ENCODE measurements at regions not wholly inside any gene's neighbourhood (a gene's known extent, or its start where the extent isn't known, plus 50 kb on each side); places are given as distances from the start of the nearest gene placed in this dataset.
A peak's percentile ranks its signal among the peaks of the same experiment; 100 is the strongest.

DNA sequence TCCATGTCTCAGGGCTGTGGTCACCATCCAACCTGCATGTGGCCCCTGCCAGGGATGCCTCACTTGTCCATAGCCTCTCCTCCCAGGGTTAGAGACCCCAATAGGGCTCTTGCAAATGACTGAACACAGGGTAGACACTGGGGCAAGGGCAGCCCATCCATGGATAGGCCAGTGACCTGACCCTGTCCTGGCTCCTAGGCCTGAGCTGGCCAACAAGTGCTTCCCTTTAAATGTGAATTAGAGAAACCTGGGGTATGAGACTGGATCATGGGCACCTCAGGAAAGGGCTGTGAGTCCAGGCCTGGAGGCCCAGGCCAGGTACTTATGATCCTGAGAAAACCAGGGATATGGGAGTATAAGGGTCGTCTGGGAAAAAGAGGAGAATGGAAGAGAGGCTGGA is 64.5 kb downstream of the COPS8 start:
- no peak for DNase-seq (ENCODE audit: low read depth)

DNA sequence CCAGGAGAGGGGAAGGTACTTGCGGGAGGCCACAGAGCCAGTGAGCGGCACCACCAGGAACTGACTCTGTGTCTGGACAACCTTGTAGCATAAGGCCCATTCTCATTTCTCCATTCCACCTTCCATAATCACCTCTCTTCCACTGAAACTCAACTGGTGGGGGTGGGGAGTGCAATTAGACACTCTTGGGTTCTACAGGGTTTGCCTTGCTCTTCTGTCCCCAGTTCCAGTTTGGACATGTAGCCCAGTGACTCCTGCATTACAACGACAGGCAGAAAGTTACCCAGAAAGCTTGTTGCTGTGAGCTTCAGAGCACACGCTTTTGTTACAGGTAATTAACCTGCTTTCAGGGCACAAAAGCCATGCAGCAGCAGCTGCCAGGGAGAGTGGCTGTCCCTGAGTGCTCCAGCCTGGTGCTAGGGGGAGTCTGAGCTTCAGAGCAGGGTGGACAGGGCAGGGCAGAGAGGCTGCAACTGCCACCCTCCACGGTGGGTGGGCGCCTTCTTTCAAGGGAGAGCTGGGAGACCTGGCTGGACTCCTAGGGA is 65.2 kb downstream of the COPS8 start:
- DNase-seq (ENCODE audit: low read depth): no peak

DNA sequence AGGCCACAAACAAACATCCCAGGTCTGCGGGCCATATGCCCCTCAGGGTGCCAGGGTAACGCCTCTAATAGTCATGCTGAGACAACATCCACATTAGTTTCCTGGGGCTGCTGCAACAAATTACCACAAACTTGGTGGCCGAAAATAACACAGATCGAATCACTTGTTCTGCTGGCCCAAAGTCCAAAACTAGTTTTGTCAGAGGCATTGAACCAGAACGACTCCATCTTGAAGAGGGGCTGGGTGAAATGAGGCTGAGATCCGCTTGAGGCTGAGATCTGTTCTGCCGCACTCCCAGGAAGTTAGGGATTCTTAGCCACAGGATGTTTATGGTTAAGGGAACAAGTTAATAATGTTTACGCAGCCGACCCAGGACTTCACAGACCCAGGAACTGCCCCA is 66.7 kb downstream of the COPS8 start:
- DNase-seq (ENCODE audit: low read depth): no peak

DNA sequence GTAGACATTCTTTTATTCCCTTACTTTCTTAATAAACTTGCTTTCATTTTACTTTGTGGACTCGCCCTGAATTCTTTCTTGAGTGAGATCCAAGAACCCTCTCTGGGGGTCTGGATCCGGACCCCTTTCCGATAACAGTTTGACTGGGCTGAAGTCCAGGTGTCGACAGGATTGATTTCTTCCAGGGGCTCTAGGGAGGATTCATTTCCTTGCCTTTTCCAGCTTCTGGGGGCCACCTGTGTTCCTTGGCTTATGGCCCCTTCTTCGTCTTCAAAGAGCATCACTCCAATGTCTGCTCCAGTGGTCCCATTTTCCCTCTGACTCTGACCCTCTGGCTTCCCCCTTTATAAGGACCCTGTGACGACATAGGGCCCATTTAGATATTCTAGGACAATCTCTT is 67.5 kb downstream of the COPS8 start:
- DNase-seq (ENCODE audit: low read depth): no peak

DNA sequence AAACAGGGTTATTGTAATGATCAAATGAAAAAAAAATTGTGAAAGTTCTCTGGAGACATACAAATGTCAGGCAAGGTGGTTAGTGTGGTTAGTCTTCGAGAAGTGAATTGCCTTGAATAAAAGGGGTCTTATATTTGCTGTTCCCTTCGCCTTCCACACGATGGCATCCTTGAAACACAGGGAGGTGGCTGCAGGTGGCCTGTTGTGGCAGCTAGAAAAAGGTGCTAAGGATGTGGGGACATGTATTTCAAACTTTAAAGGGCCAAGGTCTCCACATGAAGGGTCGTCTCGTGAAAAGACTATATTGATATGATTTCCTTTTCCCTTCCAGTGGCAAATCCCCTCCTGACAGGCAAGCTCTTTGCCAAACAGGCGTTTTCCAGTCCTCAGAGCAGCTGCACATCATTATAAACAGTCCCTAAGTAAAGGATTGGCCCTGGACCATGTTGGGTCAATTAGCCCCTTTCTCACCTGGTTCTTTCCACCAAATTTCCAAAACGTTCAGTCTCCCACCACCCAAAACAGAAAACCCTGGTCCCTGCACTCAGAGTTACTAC is 68.5 kb downstream of the COPS8 start:
- peak; percentile 23 for DNase-seq (ENCODE audit: low read depth)

DNA sequence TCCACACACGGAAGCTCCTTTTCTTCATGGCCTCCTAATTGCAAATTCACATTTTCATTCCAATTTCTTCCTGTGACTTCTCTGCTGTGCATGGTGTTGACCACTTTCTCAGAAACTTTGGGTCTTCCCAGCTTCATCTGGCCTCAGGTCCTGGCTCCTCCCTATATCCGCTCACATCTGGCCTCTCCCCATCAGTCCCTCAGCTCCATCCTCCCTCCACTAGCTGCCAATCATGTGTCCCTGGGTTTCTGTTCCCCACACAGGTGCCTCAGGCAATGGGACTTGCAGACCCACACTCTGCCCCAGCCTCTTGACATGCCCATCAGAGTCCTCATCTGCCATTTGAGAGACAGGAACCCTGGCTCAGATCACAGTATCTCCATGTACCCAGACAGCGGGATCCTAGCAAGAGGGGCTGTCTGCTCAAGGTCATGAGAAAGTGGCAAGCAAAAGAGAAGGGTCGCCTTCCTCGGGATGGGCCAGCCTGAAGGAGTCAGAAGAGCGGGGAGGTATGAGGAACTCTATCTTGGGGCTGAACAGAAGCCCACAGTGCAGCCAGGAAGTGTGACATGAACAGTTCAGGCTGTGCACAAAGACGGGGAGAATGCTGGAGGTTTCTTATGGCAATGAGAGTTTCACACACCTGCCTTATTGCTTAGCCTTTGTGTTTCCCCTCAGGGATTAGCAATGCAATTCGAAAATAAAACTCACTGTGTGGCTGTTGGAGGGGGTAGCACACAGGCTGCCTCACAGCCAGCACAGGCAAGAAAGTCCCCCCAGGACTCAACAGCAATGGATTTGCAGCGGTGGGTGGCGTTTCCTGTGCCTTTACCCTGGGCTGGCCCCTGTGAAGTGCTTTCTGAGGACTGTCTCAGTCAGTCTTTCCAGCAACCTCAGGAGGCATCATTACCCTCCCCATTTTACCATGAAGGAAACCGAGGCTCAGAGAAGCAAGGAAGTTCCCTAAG is 69.5 kb downstream of the COPS8 start:
- no peak for DNase-seq (ENCODE audit: low read depth)

DNA sequence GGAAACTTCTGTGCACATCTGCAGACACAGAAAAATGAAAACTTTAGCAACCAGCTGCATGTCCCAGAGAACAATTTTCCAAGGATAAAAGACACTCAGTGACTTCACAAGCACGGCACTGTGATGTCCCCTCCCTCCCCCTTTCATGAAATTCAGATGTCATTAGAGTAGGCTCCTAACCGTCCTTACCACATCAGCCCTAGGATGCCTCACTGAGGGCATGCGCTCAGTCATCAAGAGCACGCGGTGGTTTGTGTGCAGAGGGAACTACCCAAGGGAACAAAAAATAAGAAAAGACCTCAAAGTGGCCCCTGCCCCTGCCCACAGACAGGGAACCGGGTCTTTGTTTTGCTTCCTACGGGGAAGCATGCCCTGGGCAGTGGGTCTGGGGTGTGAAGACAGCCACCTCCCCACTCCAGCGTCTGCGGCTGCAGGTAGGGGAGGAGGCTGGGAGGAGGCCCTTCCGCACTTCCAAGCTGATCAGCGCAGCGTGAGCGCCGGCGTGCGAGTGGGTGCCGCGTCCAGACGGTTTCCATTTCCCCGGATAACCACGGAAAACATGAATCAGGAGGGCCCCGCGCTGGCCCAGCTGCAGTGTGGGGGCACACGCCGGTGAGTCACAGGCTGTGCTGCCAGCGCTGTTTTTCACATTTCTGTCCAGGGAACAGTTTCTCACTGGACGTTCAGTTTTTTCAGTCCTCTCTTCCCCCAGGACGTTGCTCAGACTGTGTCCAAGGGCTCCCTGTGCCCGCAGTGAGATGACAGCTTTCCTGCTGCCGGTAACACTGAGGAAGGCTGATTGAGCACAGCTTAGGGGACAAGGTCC is 70.6 kb downstream of the COPS8 start:
- no peak for DNase-seq (ENCODE audit: low read depth)

DNA sequence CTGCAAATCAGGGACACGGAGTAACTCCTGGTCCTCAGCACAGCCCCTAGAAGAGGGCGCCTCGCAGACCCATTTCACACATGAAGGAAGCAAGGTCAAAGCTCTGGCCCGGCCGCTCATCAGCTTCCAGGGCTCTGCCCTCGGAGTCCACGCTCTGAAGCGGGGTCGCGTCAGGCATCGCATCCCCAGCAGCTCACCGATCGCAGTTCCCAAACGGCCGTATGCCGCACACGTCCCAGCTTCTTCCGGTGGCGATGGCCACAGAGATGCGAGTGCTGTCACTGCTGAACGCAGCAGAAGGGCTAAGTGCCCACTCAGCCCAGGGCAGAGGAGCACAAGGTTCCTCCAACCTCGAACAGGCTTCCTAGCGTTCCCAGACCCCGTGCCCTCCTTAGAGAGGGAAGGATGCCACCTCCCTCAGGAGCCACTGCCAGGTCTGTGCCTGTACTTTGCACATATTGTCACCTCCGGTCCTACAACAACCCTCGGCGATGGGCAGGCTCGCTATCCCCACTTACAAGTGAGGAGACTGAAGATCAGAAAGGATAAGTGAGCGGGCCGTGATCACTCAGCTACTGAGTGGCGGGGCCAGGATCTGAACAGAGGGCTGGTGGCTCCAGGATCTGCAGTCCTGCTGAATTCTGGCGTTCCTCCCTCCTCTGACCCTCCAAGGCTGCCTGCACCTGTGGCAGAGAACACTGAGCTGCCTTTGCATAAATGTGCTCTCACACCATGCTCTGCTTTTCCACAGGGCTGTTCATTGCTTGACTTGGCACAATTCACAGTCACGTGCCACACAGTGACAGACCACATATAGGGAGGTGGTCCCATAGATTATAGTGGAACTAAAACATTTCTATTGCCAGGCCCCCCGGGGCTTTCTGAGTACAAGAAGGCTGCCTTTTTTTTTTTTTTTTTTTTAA is 71.4 kb downstream of the COPS8 start:
- DNase-seq (ENCODE audit: low read depth): no peak

DNA sequence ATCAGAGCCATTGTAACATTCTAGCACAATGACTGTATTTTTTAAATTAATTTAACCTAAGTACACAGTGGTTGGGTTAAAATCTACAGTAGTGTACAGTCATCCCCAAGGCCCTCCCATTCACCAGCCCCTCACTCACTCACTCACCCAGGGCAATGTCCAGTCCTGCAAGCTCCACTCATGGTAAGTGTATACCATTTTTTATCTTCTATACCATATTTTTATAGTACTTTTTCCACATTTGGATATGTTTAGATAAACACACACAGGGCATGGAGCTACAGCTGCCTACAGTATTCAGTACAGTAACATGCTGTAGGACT is 72.1 kb downstream of the COPS8 start:
- no peak for DNase-seq (ENCODE audit: low read depth)

DNA sequence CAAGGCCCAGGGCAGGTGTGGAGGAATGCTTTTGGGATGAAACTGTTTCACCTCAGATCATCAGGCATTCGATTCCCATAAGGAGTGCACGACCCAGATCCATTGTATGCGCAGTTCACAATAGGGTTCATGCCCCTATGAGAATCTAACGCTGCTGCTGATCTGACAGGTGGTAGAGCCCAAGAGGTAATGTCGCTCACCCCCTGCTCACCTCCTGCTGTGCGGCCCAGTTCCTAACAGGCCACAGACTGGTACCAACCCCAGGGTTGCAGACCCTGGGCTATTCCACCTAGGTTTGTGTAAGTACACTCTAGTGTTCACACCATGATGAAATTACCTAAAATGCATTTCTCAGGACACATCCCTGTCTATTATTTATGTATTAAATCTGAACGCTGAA is 72.5 kb downstream of the COPS8 start:
- DNase-seq (ENCODE audit: low read depth): no peak

DNA sequence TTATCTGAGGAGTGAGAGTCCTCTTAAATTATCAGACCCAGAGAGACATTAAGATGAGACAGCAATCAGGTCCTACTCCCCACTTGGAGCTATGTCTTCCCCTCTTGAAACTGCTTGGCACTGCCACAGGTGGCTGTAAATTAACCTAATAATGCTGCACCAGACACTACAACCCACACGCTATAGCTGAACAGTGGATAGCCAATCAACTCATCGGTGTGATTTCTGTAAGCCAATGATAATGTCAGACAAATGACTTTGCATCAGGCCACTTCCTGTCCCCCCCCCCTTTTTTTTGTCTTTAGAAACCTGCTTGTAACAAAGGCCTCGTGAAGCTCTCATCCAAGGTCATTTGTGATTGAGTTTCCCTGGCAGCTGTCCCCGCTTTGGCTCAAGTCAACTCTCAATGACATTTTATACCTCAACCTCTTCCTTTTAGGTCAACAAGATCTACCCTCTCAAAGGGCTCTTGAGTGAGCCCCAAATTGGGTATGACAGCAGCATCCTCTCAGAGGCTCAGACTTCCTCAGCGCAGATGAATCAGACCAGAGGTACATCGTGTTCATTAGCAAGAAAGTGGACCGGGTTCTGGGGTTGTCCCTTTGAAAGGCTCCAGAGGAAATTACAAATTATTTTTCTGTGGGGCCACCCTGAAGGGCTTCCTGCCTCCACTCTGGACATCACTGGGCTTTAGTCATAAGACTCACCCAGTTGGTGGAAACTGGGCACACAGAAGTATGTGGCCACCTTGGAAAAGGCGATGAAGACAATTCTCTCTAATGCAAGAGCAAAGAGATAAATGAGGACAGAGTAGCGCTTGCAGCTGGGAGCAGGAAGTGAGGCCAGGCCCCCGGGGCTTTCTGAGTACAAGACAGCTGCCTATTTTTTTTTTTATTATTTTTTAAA is 73.6 kb downstream of the COPS8 start:
- no peak for DNase-seq (ENCODE audit: low read depth)

DNA sequence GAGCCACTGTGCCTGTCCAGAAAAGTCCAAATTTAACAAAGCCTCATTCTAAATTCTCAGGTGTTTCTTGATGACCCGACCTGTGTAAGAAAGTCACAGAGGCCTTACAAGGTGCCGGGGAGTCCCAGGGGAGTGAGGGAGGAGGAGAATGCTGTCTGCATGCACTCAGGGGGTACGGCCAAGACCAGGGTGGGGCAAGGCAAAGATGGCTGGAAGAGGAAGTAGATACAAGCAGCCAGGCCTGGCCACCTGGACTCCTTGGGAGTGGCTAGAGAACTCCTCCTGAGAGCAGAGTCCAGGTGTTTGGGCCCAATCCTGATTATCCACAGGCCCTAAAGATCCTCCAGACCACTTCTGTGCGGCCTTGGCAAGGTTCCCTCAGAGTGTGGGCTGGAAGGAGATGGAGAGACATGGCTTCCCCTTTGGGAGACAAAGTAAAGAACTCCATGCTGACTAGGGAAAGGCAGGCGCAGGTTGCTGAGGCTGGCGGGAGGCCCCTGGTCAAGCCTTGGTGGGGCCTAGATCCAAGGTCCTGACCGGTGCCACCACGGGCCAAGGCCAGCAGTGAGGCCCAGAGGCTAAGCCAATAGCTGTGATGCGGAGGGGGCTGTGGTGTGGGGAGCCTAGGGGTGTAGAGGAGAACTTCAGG is 74.7 kb downstream of the COPS8 start:
- DNase-seq (ENCODE audit: low read depth): no peak

DNA sequence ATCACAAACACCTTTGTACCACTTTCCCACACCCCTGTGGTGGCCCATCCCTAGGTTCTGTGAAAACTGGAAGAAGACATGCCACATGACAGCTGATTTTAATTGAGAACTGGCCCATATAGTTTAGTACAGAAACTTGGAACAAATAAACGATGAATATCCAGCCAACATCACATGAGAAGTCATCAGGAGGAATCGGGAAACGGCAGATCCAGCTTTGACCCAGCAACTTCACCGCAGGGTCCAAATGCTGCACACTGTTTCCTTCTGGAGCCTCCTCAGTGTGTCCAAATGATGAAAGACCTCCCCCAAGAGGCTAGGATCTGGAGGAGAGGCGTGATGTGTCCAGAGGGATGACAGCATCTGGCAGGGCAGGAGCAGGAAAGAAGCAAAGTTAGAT is 75.5 kb downstream of the COPS8 start:
- no peak for DNase-seq (ENCODE audit: low read depth)

DNA sequence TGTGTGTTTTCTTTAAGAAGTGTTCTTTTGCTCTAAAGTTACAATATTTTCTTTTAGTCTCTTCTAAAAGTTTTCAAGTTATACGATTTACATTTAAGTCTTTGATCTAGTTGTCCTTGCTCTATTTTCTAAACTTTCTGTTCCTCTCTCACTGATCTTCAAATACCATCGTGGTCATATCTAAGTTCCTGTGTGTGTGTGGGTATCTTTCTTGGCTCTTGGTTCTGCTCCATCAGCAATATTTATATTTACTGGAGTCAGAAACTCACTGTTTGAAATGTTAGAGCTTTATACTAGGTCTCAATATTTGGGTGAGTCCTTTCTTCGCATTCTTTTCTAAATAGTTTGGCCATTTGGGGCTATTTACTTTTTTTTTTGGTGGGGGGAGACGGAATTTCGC is 77.3 kb downstream of the COPS8 start:
- no peak for DNase-seq (ENCODE audit: low read depth)

DNA sequence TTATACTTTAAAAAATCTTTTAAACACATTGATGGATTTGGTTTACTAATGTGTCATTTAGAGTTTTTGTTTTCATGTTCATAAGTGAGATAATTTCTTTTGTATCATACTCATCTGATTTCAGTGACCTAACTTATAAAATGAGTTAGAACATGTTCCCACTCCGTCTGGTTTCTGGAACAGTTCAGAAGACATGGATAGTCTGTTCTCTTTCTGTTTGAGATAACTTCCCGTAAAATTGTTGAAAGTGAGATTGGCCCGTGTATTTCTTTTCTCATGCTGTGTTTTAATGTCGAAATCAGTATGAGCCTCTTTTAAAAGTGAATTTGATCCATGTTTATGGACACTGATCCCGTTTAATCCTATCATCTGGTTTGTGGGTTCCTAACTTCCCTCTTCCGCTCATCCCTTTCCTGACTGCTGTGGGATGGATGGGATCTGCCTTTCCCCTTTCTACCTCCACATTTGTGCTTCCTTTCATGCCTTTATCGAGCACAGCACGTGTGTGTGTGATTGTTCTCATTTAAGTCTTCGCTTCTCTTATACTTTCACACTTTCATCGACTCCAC is 78.9 kb downstream of the COPS8 start:
- DNase-seq (ENCODE audit: low read depth): no peak

DNA sequence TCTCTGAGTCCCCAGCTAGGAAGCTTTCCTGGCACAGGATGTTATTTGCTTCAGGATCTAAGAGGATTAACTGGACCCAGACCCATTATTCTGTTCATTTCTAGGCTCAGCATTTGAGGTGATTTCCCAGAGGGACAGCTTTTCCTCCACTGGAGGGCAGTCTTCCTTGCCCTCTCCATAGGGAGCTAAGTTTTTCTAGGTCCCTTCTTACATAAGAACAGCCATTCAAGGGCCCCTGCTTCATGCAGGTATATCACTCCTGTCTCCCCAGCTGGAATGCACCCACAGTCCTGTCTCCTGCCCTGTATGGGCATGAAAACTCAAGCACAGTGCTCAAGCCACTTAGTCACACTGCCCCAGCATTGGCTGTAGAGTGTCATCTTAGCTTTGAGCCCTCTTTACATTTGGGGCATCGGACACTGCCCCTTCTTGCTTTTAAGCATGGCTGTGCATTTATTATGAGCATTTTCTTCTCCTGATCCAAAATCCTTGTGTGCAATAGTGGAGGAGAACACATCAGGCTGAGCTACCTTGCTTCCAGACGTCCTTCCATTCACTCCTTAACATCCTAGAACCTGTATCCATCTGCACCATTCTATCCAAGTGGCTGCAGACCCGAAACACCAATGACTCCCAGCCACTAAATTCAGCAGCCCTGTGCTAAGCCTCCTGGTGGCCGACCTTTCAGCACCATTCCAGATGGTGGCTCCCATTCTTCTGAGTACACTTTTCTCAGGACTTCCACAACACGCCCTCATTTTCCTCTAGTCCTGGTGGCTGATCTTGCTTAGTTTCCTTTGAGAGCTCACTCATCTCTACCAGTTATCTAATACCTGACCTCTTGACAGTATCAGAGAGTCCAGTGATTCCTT is 80.0 kb downstream of the COPS8 start:
- DNase-seq (ENCODE audit: low read depth): no peak

DNA sequence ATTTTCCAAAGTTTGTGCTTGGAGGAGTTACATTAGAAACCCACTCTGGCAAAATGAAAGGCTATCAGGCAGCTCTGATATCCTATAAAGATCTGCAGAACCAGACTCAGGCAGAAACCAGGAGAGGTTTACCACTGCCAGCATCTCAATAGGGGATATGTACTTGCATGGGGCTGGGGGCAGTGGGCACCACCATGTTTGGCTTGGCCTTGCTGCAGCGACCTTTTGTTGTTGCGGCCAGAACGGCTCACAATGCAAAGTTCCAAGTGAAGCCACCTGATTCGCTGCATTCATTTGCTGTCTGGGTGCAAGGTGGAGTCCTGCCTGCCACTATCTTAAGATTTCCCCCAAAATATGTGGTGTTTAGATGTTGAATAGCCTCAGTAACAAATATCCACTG is 81.3 kb downstream of the COPS8 start:
- no peak for DNase-seq (ENCODE audit: low read depth)

DNA sequence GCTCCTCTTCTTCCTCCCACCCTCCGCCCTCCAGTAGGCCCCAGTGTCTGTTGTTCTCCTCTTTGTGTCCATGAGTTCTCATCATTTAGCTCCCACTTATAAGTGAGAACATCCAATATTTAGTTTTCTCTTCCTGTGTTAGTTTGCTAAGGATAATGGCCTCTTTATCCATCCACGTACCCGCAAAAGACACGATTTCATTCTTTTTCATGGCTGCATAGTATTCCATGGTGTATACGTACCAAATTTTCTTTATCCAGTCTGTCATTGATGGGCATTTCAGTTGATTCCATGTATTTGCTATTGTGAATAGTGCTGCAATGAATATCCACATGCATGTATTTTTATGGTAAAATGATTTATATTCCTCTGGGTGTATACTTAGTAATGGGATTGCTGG is 82.2 kb downstream of the COPS8 start:
- no peak for DNase-seq (ENCODE audit: low read depth)

DNA sequence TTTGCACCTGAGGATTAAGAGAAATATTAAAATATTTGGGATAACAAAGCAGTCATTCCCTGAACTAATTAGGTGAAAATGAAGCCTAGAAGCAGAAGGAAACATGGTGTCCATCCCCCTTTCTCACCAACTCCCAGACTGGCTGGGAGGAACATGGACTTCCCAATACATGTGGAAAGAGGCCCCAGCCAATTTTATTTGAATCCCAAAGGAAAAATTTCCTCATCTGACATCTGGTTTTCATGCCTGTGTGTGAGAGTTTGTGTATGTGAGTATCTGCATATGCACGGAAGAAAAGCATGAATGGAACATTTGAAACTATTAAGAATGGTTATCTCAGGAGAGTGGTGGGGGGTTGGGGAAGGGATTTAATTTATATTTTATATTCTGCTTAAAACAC is 84.3 kb downstream of the COPS8 start:
- DNase-seq (ENCODE audit: low read depth): no peak
